Neural cell (in vitro differentiated cells): ENCODE measurements at regions not wholly inside any gene's neighbourhood (a gene's known extent, or its start where the extent isn't known, plus 50 kb on each side); places are given as distances from the start of the nearest gene placed in this dataset.

ENCODE experiments used
- H2AFZ ChIP-seq: fragments of 200-600, 300-800 bp; sonication (generic), shearing (Covaris generic); 2 replicates; pipeline ENCODE4 v1.6.0; 2014; ENCODE audit warnings: low read depth, mild to moderate bottlenecking, antibody characterized with exemption, low read length, moderate library complexity
- H3F3A ChIP-seq: fragments of 200-600 bp; shearing (Covaris generic); 2 replicates; pipeline ENCODE4 v1.6.1; 2016; ENCODE audit warnings: mild to moderate bottlenecking, moderate library complexity, mixed read lengths, antibody characterized with exemption, low read length; ENCODE audit not compliant: insufficient read depth, poor library complexity, severe bottlenecking
- H3K27ac ChIP-seq: fragments of 200-600, 300-800 bp; sonication (generic), shearing (Covaris generic); 2 replicates; pipeline ENCODE4 v1.5.1; 2014; ENCODE audit warnings: mild to moderate bottlenecking, low read length, moderate library complexity
- H3K27me3 ChIP-seq: fragments of 300-800, 200-600 bp; sonication (generic), shearing (Covaris generic); 2 replicates; pipeline ENCODE4 v1.6.0; 2014; ENCODE audit warnings: mild to moderate bottlenecking, low read depth, low read length, moderate library complexity; ENCODE audit not compliant: insufficient read depth
- H3K36me3 ChIP-seq: fragments of 300-800, 200-600 bp; sonication (generic), shearing (Covaris generic); 2 replicates; pipeline ENCODE4 v1.5.1; 2014; ENCODE audit warnings: mild to moderate bottlenecking, antibody characterized with exemption, low read length, moderate library complexity; ENCODE audit not compliant: insufficient read depth
- H3K4me2 ChIP-seq: fragments of 300-800, 200-600 bp; sonication (generic), shearing (Covaris generic); 2 replicates; pipeline ENCODE4 v1.6.0; 2014; ENCODE audit warnings: mild to moderate bottlenecking, low read length
- H3K4me3 ChIP-seq: fragments of 300-800, 200-600 bp; sonication (generic), shearing (Covaris generic); 2 replicates; pipeline ENCODE4 v1.5.1; 2014; ENCODE audit warnings: mild to moderate bottlenecking, low read length, moderate library complexity
- H3K79me2 ChIP-seq: fragments of 200-600 bp; shearing (Covaris generic); replicated peaks from 2 replicates; pipeline ENCODE4 v1.6.0; 2014; ENCODE audit warnings: mild to moderate bottlenecking, low read length, moderate library complexity; ENCODE audit not compliant: insufficient read depth
- H3K9ac ChIP-seq: fragments of 300-800, 200-600 bp; sonication (generic), shearing (Covaris generic); 2 replicates; pipeline ENCODE4 v1.6.1; 2016; ENCODE audit warnings: mild to moderate bottlenecking, low read length, mixed read lengths
- H3K9me2 ChIP-seq: fragments of 200-600 bp; shearing (Covaris generic); 2 replicates; pipeline ENCODE4 v1.6.1; 2016; ENCODE audit warnings: mild to moderate bottlenecking, low read length, mixed read lengths; ENCODE audit not compliant: insufficient read depth
- H3K9me3 ChIP-seq: fragments of 200-600, 300-800 bp; sonication (generic), shearing (Covaris generic); 2 replicates; pipeline ENCODE4 v1.6.1; 2016; ENCODE audit warnings: mild to moderate bottlenecking, mixed run types, low read length, moderate library complexity, mixed read lengths
- H4K20me1 ChIP-seq: fragments of 200-600 bp; shearing (Covaris generic); 2 replicates; pipeline ENCODE4 v1.6.1; 2016; ENCODE audit warnings: mild to moderate bottlenecking, mixed run types; ENCODE audit not compliant: insufficient read depth
- EP300 ChIP-seq: fragments of 450-650 bp; conservative IDR thresholded peaks from 2 replicates; pipeline ENCODE4 v1.6.1; 2014; ENCODE audit warnings: antibody characterized with exemption, mild to moderate bottlenecking, moderate library complexity; ENCODE audit not compliant: poor library complexity, severe bottlenecking
- EZH2 ChIP-seq: fragments of 200-600, 300-800 bp; shearing (Covaris generic), sonication (generic); IDR thresholded peaks from 2 replicates; pipeline ENCODE4 v1.6.1; 2014; ENCODE audit warnings: antibody characterized with exemption, low read length, borderline replicate concordance, mild to moderate bottlenecking; ENCODE audit not compliant: insufficient read depth, poor library complexity, severe bottlenecking
- MXI1 ChIP-seq: fragments of 450-650 bp; conservative IDR thresholded peaks from 2 replicates; pipeline ENCODE4 v1.6.1; 2014; ENCODE audit warnings: antibody characterized with exemption, mild to moderate bottlenecking; ENCODE audit not compliant: poor library complexity, severe bottlenecking
- POLR2AphosphoS5 ChIP-seq: IDR thresholded peaks from 2 replicates; pipeline ENCODE4 v1.6.1; 2012
- RAD21 ChIP-seq: fragments of 450-650 bp; conservative IDR thresholded peaks from 2 replicates; pipeline ENCODE4 v1.6.1; 2014; ENCODE audit warnings: antibody characterized with exemption, mild to moderate bottlenecking, moderate library complexity
- SMC3 ChIP-seq: fragments of 450-650 bp; conservative IDR thresholded peaks from 2 replicates; pipeline ENCODE4 v1.6.1; 2014; ENCODE audit warnings: antibody characterized with exemption, mild to moderate bottlenecking, moderate library complexity; ENCODE audit not compliant: poor library complexity
- TAF1 ChIP-seq: IDR thresholded peaks from 2 replicates; pipeline ENCODE4 v1.6.1; 2012; ENCODE audit warnings: low read depth
- TF ChIP-seq, protein P1 (sequence below): fragments of 450-650 bp; IDR thresholded peaks from 2 replicates; pipeline ENCODE4 v1.5.1; 2014; ENCODE audit warnings: antibody characterized with exemption, mild to moderate bottlenecking, moderate library complexity; ENCODE audit not compliant: poor library complexity, severe bottlenecking
- TF ChIP-seq, protein P2 (sequence below): IDR thresholded peaks from 2 replicates; pipeline ENCODE4 v1.6.1; 2012; ENCODE audit warnings: borderline replicate concordance

- H3K4me2 ChIP-seq, result no peak overlapping the region
- H3K9ac ChIP-seq, result no peak overlapping the region
- no peaks in the 10 kb centered on the region for H3F3A ChIP-seq
- H3K9me3 ChIP-seq, result no peaks in the 10 kb centered on the region
- H3K9me2 ChIP-seq, result no peaks in the 10 kb centered on the region
- H3K27ac ChIP-seq, result no peak overlapping the region
- H3K79me2 ChIP-seq, result no peaks in the 10 kb centered on the region
- H3K36me3 ChIP-seq, result no peaks in the 10 kb centered on the region
- TF ChIP-seq POLR2AphosphoS5 (no peak), MXI1 (no peak), EP300 (no peak), EZH2 (no peak), RAD21 (no peak), SMC3 (no peak), TAF1 (no peak)
- TF ChIP-seq, protein P1, sequence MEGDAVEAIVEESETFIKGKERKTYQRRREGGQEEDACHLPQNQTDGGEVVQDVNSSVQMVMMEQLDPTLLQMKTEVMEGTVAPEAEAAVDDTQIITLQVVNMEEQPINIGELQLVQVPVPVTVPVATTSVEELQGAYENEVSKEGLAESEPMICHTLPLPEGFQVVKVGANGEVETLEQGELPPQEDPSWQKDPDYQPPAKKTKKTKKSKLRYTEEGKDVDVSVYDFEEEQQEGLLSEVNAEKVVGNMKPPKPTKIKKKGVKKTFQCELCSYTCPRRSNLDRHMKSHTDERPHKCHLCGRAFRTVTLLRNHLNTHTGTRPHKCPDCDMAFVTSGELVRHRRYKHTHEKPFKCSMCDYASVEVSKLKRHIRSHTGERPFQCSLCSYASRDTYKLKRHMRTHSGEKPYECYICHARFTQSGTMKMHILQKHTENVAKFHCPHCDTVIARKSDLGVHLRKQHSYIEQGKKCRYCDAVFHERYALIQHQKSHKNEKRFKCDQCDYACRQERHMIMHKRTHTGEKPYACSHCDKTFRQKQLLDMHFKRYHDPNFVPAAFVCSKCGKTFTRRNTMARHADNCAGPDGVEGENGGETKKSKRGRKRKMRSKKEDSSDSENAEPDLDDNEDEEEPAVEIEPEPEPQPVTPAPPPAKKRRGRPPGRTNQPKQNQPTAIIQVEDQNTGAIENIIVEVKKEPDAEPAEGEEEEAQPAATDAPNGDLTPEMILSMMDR, result no peak
- TF ChIP-seq, protein P2, sequence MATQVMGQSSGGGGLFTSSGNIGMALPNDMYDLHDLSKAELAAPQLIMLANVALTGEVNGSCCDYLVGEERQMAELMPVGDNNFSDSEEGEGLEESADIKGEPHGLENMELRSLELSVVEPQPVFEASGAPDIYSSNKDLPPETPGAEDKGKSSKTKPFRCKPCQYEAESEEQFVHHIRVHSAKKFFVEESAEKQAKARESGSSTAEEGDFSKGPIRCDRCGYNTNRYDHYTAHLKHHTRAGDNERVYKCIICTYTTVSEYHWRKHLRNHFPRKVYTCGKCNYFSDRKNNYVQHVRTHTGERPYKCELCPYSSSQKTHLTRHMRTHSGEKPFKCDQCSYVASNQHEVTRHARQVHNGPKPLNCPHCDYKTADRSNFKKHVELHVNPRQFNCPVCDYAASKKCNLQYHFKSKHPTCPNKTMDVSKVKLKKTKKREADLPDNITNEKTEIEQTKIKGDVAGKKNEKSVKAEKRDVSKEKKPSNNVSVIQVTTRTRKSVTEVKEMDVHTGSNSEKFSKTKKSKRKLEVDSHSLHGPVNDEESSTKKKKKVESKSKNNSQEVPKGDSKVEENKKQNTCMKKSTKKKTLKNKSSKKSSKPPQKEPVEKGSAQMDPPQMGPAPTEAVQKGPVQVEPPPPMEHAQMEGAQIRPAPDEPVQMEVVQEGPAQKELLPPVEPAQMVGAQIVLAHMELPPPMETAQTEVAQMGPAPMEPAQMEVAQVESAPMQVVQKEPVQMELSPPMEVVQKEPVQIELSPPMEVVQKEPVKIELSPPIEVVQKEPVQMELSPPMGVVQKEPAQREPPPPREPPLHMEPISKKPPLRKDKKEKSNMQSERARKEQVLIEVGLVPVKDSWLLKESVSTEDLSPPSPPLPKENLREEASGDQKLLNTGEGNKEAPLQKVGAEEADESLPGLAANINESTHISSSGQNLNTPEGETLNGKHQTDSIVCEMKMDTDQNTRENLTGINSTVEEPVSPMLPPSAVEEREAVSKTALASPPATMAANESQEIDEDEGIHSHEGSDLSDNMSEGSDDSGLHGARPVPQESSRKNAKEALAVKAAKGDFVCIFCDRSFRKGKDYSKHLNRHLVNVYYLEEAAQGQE, result no peak
- H3K4me3 ChIP-seq, result no peak overlapping the region
- no peaks in the 10 kb centered on the region for H4K20me1 ChIP-seq
- H3K27me3 ChIP-seq, result no peaks in the 10 kb centered on the region
- H2AFZ ChIP-seq, result no peak overlapping the region
Observed at GRCh38 chr18:29181151-29181901, 1004.4 kb upstream of the CDH2 start.

DNA sequence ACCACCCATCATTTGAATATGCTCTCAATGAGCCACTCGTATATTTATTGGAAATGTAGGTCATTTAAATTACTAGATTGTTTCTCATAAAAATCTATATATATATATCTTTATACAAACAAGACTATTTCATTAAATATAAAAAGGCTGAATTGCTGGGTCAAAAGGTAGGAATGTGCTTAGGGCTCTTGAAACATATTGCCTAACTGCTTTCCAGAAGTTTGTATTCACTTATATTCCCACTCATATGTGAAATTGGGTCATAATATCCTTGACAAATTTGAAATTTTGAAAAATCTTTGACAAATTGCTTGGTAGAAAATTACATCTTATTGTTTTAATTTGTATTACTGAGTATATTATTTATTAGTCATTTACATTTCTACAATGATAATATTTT, 999.8 kb upstream of the CDH2 start:
- Histone ChIP-seq H3K36me3 (no peaks in the 10 kb centered on the region), H2AFZ (no peak overlapping the region), H3K9me2 (no peaks in the 10 kb centered on the region), H3K79me2 (no peaks in the 10 kb centered on the region), H3K27ac (no peak overlapping the region), H3K9me3 (no peaks in the 10 kb centered on the region), H3K9ac (no peak overlapping the region), H4K20me1 (no peaks in the 10 kb centered on the region), H3K27me3 (no peaks in the 10 kb centered on the region), H3K4me3 (no peak overlapping the region), H3K4me2 (no peak overlapping the region), H3F3A (no peaks in the 10 kb centered on the region)
- TF ChIP-seq EP300 (no peak), TAF1 (no peak), POLR2AphosphoS5 (no peak), RAD21 (no peak), SMC3 (no peak), EZH2 (no peak)
